Dedifferentiated amniotic fluid mesenchymal stem cell (primary cell): ENCODE measurements at regions not wholly inside any gene's neighbourhood (a gene's known extent, or its start where the extent isn't known, plus 50 kb on each side); places are given as distances from the start of the nearest gene placed in this dataset.
"Not testable (repeated sequence)": the region's sequence is repeated elsewhere in the genome, so short reads cannot be mapped to it uniquely, and the experiment has no call there.

Source experiments
- DNase-seq: peaks from one replicate; pipeline ENCODE4 v3.0.0-alpha.2; 2016; ENCODE audit errors: extremely low spot score

GRCh38 chr22:26769663-26770062 is 112.3 kb downstream of the MIAT start:
- no peak for DNase-seq

- no peak for DNase-seq
Observed at GRCh38 chr22:26770624-26771023, 113.2 kb downstream of the MIAT start.

GRCh38 chr22:26773054-26773453 is 115.7 kb downstream of the MIAT start:
- DNase-seq, result not testable (repeated sequence)

DNA sequence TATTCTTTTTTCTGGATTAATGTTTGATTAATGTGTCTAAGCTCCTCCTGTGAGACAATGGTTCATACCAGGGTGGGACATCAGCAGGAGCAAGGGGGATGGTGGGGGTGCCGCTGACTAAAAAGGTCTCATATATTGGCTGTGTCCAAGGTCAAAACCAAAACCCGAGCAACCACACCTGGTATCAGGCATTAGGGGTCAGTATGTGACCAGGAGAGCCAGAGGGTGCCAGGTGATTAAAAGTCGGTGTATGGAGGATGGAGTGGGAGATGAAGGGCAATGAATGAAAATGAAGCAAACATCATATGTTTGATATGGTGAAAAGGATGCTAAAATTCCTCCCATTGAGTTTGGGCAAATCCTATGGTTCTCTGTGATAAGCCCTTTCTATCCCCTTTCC is 118.0 kb downstream of the MIAT start:
- DNase-seq, result no peak

- DNase-seq, result peak; percentile 55
Observed at GRCh38 chr22:26777156-26777801, 119.9 kb downstream of the MIAT start.

DNA sequence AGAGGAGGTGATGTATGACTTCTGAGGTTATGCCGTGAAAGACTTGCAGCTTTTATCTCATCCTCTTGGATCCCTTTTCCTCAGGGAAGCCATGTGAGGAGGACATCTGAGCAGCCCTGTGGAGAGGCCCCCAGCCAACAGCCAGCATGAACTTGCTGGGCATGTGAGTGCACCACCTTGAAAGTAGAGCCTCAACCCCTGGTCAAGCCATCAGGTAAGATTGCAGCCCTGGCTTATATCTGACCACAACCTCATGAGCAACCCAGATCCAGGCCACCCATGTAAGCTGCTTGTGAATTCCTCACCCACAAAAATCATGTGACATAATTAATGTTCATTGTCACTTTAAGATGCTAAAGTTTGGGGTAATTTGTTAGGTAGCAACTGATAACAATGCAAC is 121.0 kb downstream of the MIAT start:
- DNase-seq, result no peak

DNA sequence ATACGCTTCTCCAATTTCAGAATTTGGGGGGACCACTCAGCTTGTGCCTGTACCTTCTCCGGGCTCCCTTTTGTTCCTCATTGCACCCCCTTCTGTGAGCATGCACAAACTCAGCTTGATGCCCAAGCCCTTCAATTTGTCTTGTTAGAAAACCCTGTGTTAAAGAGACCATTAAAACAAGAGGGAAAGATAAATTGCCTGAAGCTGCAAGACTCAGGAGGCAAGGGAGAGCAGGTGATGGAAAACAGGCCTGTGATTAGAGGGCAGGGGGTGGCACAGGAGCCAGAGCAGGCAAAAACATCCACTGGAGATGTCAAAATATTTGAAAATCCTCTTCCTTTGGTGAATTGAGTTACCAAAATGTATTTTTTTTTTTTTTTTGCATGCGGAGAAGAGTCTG is 121.7 kb downstream of the MIAT start:
- DNase-seq, result no peak

DNA sequence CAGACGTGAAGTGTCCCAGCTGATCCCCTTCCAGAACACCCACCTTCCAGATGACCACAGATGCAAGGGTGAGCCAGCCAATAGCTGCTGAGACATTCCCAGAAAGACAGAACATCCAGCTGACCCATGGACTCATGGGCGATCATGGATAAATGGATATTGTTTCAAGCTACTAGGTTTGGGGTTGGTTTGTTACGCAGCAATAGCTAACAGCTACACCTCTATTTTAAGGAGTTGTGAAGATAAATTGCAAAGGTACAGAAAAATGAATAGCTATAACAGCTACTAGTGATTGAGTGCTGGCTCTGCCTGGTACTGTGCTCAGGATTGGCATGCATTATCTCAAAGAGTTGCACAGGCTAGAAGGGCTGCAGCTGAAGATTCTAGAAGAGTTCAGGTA is 122.5 kb downstream of the MIAT start:
- DNase-seq, result no peak

DNA sequence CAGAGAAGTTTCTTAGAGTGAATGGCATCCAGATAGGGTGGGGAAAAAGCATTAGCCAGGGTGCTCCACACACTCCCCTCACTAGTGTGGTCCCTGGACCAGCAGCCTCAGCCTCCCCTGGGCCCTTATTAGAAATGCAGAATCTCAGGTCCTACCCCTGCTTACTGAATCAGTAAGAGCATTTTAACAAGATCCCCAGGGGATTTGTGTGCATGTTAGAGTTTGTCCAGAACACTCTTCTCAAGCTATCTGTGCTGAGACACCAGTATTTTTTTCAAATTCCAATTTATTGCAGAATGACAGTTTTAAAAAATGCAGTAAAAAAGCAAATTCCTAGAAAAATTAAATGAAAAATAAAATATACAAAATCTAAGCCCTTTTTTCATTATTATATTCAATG is 123.1 kb downstream of the MIAT start:
- no peak for DNase-seq

- DNase-seq, result no peak
Observed at GRCh38 chr22:26781062-26781461, 123.7 kb downstream of the MIAT start.

DNA sequence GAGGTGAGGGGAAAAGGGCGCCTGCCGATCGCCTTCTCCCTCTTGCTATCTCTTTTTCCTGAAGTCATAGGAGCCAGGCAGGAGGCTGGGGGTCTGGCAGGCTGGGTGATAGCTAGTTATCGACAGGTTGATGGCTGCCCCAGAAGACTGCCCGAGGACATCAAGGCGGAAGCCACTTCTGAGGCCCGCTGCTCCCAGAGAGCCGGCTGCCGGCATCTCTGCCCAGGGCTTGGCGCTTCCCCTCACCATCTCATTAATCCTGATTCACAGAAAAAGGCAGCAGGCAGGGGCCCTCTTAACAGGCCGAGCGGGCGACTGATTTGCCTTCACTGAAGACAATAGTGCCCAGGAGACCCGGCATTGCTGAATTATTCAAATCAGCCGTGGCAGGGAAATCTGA is 124.2 kb downstream of the MIAT start:
- DNase-seq, result no peak

DNA sequence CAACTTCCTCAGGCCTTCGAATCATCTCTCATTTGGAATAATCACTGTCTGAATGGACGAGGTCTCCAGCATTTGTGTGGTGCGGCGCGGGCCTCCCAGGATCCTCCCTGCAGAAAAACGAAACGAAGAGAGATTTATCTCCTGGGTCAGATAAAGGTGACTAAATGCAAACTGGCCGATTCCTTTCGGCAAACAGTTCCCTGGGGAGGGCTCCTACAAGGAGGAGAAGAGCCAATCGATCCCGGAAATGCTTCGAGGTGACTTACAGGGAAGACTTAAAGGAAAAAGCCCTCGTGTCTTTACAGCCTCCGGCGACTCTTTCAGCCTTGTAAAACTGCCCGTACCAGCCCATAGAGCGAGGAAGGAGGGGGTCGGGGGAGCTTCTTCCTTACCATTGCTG is 126.5 kb downstream of the MIAT start:
- DNase-seq, result no peak

DNA sequence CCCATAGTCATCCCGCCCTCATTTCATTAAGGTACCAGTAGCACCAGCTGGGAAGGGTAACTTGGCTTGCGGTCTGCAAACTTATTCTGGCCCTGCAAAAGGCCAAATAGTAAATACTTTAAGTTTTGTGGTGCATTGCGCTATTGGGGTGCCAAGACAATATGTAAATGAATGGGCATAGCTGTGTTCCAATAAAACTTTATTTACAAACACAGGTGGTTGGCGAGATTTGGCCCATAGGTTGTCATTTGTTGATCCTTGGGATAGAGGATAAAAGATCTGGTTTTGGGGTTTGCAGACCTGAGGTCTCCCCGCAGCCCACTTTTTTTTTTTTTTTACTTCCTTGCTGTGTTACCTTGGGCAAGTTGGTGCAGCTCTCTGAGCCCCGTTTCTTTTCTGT is 127.4 kb downstream of the MIAT start:
- no peak for DNase-seq

GRCh38 chr22:26785932-26786331 is 128.5 kb downstream of the MIAT start:
- DNase-seq, result no peak

DNA sequence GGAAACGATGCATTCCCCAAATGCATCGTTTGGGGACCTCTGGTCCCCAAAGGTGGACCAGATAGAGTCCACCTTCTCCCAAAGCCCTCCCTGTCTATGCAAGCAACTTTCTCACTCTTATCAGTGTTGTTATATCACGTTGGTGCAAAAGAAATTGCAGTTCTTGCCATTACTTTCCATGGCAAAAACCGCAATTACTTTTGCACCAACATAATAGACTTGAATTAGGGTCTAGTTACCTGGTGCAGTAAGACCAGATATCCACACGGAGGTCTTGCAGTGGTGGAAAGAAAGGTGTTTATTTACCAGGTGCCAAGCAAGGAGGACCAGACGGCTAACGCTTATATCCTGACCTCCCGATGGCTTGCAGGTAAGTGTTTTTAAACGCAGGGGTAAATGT is 129.0 kb downstream of the MIAT start:
- DNase-seq, result no peak

DNA sequence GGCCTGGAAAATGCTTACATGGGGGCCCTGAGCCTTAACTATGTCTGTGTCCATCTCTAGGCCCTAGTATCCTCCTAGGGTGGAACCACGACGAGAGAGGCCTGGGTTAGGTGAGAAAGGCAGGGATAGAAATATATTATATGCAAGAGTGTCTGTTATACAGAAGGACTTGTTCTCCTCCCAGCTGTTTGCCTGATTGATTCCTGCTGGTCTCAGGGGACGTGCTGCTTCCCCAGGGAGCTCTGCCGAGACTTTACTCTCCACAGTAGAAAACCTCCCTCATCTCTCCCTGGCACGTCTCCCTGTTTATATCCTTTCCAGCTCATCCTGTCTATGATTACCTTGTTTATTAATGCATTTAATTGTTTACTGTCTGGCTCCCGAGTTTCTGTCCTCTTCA is 132.6 kb downstream of the MIAT start:
- no peak for DNase-seq

GRCh38 chr22:26792522-26792921 is 135.1 kb downstream of the MIAT start:
- DNase-seq, result no peak

- no peak for DNase-seq
Observed at GRCh38 chr22:26796785-26797184, 139.4 kb downstream of the MIAT start.

GRCh38 chr22:26797910-26798309 is 140.5 kb downstream of the MIAT start:
- DNase-seq, result no peak

DNA sequence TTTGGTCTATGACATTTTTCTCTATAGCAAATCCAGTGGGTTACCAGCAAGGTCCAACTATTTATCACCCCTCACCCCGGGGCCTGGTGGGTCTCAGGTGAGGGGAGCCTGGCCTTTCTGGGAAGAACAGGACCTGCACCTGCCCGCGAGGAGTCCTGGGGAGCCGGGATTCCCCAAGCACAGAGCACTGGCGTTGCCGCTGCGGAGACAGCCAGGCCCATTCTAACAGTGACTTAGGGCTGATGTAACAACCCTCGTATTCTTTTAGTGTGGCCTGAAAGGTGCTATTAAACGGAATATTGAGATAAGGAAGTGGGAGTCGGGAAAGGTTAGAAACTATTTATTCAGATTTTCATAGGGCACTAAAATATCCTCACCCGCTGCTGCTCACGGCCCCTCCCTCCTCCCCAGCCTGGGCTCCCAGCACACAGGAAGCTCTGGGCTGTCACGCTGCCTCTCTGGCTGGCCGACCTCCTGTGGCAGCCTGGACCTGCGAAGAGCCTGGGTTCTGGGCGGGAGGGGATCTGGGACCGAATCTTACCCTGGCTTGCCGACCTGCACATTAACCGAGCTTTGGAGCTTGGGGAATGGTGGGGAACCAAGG is 141.2 kb downstream of the MIAT start:
- DNase-seq, result no peak

GRCh38 chr22:26800858-26801257 is 143.5 kb downstream of the MIAT start:
- DNase-seq, result no peak

DNA sequence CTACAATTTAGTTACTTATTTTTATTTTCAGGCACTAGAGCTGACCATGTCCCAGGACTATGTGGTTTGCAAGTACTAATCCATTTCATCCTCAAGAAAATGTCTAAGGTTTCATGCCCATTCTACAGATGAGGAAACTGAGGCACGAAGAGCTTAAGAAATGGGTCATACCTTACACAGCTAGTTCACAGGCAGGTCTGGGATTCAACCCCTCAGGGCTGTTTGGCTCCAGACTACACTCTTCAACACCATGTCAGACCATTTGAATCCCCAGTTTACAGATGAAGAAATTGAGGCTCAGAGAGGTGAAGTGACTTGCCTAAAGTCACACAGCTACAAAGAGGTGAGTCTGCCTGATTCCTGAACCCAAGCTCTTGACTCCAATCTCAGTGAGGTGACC is 144.1 kb downstream of the MIAT start:
- DNase-seq, result no peak

DNA sequence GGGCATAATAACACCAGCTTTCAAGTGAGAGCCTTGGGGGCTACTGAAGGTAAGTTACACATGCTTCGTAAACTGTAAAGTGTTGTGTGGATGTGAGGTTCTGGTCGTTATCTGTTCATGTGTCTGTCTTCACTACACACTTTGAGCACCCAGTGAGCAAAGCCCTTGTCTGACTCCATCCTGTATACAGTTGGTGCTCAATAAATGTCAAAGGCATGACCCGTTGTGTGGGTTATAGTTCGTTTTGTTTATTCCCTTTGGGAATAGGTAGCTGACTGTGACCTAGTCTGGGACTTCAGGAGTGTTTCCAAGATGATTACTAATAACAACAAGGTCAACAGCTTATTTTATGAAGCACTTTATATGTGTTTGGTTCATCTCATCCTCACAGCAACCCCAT is 146.9 kb downstream of the MIAT start:
- no peak for DNase-seq

DNA sequence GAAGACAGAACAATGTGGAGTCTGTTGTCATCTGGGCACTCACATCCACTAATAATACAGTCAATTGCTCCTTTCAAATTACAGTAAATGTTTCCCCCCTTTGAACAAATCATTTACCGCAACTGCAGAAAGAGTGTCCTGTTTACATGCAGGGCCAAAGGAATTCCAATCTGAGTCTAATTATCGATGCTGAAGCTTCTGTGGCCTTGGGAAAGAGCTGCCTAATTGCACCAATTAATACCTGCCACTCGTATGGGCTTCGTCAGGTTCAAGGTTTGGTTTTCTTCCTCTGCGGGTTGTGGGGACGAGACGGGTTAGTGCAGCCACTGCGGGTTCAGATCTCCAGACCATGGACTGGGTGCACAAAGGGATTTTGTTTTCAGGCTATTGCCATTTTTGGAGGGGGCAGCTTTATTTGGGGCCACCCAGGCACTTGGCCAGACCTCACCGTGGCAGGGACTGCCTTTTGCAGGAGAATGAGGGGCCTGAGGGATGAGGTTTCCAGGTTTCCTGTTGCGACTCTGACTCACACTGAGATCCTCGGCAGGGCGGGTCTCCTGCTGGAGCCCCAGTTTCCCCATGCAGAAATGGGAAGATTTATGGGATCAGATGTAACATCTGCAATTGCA is 147.6 kb downstream of the MIAT start:
- DNase-seq, result no peak
